HG02798 (cell line): ENCODE measurements at regions not wholly inside any gene's neighbourhood (a gene's known extent, or its start where the extent isn't known, plus 50 kb on each side); places are given as distances from the start of the nearest gene placed in this dataset.
"Not testable (repeated sequence)": the region's sequence is repeated elsewhere in the genome, so short reads cannot be mapped to it uniquely, and the experiment has no call there.

ENCODE experiments used
- ATAC-seq: cut with Tn5 transposase; IDR thresholded peaks from one replicate; pipeline ENCODE4 v1.9.1; 2021; ENCODE audit warnings: mild to moderate bottlenecking; ENCODE audit not compliant: unreplicated experiment, poor library complexity

- no peak for ATAC-seq
Observed at GRCh38 chr4:95779447-95779846, 60.4 kb upstream of the PDHA2 start.

GRCh38 chr4:95778666-95779065 is 61.2 kb upstream of the PDHA2 start:
- no peak for ATAC-seq

DNA sequence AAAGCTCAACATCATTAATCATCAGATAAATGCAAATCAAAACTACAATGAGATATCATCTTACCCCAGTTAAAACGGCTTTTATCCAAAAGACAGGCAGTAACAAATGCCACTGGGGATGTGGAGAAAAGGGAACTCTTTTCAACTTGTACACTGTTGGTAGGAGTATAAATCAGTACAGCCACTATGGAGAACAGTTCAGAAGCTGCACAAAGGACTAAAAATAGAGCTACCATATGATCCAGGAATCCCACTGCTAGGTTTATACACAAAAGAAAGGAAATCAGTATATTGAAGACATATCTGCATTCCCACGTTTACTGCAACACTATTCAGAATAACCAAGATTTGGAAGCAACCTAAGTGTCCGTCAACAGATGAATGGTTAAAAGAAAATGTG is 69.3 kb upstream of the PDHA2 start:
- ATAC-seq, result not testable (repeated sequence)

- no peak for ATAC-seq
Observed at GRCh38 chr4:95764961-95765360, 74.9 kb upstream of the PDHA2 start.

- no peak for ATAC-seq
Observed at GRCh38 chr4:95761871-95762270, 78.0 kb upstream of the PDHA2 start.

DNA sequence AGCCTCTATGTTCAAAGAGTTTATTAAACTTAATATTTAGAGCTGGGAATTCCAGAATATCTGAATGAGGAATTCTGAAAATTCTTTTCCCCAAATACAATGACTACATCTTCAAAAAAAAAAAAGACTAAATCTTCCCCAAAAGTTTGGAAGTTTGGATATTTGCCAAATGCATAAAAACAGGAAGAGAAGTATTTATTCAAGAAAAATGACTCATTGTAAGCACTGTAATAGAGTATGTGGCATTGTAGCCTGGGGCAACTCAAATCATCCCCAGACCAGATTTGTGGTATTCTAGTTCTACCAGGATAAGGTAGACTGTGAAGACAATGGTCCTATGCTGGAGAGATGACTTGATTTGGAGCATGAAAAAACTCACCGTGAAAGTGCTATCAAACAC is 78.5 kb upstream of the PDHA2 start:
- no peak for ATAC-seq

DNA sequence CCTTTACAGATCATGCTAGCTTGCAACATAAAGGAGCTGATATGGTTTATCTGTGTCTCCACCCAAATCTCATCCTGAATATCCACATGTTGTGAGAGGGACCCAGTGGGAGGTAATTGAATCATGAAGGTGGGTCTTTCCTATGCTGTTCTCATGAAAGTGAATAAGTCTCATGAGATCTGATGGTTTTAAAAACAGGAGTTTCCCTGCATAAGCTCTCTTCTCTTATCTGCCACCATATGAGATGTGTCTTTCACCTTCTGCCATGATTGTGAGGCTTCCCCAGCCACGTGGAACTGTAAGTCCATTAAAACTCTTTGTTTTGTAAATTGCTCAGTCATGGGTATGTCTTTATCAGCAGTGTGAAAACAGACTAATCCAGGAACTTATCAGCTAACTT is 79.2 kb upstream of the PDHA2 start:
- ATAC-seq, result not testable (repeated sequence)

DNA sequence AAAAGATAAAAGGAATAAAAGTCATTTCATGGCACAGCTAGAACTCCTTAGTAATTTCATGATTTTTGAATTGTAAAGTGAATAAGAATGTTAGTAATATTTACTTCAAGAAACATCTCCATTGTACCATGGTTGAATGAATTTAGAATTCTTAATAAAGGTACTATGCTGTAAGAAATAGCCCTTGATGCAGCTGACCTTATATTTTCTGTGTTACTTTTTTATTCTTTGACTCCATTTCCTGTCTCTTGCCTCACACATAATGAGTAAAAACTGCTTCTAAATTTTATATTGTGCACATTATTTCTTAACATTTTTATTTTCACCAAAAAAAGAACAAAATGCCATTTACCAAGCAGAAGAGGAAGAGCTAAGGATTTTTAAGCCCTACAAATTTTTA is 81.9 kb upstream of the PDHA2 start:
- ATAC-seq, result no peak

- ATAC-seq, result no peak
Observed at GRCh38 chr4:95754667-95755066, 85.2 kb upstream of the PDHA2 start.

GRCh38 chr4:95749204-95749603 is 90.7 kb upstream of the PDHA2 start:
- no peak for ATAC-seq

- ATAC-seq, result no peak
Observed at GRCh38 chr4:95742872-95743271, 97.0 kb upstream of the PDHA2 start.

DNA sequence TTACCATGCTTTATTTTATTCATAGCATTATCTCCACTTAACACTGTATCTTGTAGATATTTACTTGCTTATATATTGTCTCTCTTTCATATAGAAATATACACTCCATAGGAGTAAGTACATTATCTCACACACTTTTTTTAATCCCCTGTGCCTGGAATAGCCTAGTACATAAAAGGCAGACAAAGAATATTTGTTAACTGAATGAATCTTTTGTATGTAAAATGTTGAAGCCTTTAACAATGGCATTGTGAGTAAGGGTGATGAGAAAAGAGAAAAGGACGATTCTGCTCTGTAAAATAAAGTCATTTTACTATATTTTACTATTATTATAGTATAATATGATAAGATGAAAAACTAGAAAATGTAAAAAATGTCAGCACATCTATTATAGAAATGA is 97.7 kb upstream of the PDHA2 start:
- no peak for ATAC-seq

GRCh38 chr4:95732061-95732460 is 107.8 kb upstream of the PDHA2 start:
- no peak for ATAC-seq

- no peak for ATAC-seq
Observed at GRCh38 chr4:95729596-95729995, 110.3 kb upstream of the PDHA2 start.

- ATAC-seq, result no peak
Observed at GRCh38 chr4:95728145-95728544, 111.7 kb upstream of the PDHA2 start.

- ATAC-seq, result no peak
Observed at GRCh38 chr4:95715830-95716229, 124.1 kb upstream of the PDHA2 start.

DNA sequence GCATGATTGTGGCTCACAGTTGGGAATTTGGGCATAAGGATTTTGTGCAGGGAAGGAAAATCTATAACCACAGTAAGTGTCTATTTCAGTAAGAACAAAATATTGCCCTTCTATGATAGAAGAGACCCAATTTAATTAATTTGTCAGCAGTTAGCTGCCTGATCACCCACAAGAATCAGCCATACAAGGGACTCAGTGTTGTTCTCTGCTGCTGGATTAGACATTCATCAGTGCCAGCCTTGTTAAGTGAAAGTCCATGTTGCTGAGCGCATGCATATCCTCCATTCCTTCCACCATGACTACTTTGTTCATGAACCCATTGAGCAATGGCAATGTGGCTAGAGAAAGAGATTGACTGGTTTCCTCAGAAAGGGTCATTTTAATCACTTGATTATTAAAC is 125.3 kb upstream of the PDHA2 start:
- ATAC-seq, result no peak

DNA sequence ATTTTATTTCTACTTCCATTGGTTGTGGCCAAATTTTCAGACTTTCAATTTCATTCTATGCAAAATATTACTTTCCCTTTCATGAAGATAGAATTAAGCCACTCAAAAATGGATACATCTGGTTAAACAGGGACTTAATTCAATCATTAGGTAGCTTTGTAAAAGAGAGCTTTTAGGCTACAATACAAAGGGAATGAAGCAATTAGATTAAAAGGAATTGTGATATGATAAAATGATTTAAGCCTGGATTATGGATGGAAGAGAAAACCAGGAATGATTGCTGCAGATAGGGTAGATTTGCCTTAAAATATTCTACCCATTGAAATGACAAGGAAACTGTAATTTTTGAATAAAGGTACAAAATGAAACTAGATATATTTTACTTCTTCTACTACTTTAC is 134.6 kb upstream of the PDHA2 start:
- ATAC-seq, result no peak

DNA sequence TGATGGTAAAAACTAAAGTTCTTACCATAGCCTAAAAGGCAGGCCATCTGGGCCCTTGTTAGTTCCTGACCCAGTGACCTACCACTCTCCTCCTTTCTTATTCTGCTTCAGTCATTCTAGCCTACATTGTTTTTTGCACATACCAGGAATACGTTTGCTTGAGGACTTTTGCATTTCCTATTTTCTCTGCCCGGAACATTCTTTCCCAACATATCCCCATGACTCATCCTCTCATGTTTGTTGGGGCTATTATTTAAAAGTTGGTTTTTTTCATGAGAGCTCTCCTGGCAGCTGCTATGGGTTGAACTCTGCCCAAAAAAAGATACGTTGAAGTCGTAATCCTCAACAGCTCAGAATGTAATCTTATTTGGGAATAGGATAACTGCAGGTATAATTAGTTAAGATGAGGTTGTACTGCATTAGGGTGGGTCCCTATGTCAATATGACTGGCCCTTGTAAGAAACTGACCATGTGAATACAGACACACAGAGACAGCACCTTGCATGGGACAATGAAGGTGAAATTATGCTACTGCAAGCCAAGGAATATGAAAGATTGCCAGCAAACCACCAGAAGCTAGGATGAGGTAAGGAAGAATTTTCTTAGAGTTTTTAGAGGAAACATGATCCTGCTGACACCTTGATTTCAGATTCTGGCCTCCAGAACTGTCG is 138.3 kb upstream of the PDHA2 start:
- no peak for ATAC-seq

DNA sequence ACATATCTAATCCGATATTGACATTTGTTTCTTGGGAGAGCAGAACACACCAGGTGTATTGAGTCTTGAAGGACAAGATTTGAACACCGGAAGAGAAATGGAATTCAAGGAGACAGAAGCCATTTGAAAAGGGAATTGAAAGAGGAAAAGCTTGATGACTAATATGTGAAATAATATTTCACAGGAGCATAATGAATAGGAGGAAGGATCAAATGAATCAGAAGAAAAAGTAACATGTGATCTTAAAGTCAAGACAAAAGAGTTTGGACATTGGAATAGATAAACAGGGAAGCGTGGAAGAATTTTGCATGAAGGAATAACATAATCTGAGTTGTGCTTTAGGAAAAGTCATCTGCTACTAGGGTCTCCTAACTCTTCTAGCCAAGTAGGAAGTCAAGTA is 145.5 kb upstream of the PDHA2 start:
- ATAC-seq, result no peak

GRCh38 chr4:95693594-95693993 is 144.8 kb upstream of the UNC5C start:
- ATAC-seq, result no peak

GRCh38 chr4:95676190-95676589 is 127.4 kb upstream of the UNC5C start:
- no peak for ATAC-seq

DNA sequence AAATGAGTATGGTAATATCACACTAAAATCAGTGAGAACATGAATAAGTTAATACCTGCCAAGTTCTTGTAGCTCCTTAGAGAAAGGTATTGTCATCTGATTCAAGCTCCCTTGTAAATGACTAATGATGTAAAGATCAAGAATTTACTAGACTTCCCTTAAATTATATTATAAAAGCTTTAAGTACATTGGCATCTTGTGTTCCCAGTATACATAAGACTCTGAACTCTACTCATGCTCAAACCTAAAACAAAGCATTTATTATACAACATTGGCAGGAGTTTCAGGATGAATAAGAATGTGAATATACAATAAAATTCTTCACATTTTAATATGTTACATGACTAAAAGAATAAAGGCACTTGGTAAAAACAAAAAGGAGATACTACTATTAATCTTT is 126.8 kb upstream of the UNC5C start:
- ATAC-seq, result no peak
